AG10803 (cell line): ENCODE measurements at regions not wholly inside any gene's neighbourhood (a gene's known extent, or its start where the extent isn't known, plus 50 kb on each side); places are given as distances from the start of the nearest gene placed in this dataset.
A peak's percentile ranks its signal among the peaks of the same experiment; 100 is the strongest.
"Not testable (repeated sequence)": the region's sequence is repeated elsewhere in the genome, so short reads cannot be mapped to it uniquely, and the experiment has no call there.

Experiments
- DNase-seq: peaks from one replicate; pipeline ENCODE4 v3.0.0; 2010; ENCODE audit warnings: low read depth
- H3K4me3 ChIP-seq: 2 replicates; pipeline ENCODE4 v1.5.1; 2011; ENCODE audit warnings: mild to moderate bottlenecking, low read length, control low read depth
- TF ChIP-seq, protein P1 (sequence below): conservative IDR thresholded peaks from 2 replicates; pipeline ENCODE4 v1.5.1; 2011; ENCODE audit warnings: mild to moderate bottlenecking, low read length, control low read depth, inconsistent platforms

DNA sequence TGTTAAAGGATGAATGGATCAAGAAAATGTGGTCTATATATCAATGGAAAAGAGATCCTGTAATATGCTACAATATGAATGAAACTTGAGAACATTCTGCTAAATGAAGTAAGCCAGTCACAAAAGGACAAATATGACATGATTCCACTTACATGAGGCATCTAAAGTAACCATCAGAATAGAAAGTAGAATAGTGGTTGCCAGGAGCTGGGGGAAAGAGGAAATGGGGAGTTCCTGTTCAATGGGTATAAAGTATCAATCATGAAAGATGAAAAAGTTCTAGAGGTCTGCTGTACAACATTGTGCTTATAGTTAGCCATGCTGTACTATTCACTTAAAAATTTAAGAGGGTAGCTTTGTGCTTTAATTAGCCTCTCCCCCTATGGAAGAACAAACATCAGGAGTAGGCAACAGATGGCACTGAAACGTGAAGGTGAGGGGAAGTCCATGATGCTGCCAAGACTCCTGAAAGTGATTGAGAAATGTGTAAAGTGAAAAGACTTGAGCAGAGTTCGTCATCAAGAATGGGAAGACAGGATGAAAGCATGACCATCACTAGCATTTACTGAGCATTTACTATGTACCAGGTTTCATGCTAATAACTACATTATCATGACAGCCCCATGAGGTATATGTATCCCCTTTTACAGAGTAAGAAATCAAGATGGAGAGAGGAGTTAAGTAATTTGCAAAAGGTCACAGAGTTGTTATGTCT, 167.2 kb downstream of the CYB561 start:
- no peak for DNase-seq
- H3K4me3 ChIP-seq, result no peak overlapping the region
- TF ChIP-seq, protein P1, sequence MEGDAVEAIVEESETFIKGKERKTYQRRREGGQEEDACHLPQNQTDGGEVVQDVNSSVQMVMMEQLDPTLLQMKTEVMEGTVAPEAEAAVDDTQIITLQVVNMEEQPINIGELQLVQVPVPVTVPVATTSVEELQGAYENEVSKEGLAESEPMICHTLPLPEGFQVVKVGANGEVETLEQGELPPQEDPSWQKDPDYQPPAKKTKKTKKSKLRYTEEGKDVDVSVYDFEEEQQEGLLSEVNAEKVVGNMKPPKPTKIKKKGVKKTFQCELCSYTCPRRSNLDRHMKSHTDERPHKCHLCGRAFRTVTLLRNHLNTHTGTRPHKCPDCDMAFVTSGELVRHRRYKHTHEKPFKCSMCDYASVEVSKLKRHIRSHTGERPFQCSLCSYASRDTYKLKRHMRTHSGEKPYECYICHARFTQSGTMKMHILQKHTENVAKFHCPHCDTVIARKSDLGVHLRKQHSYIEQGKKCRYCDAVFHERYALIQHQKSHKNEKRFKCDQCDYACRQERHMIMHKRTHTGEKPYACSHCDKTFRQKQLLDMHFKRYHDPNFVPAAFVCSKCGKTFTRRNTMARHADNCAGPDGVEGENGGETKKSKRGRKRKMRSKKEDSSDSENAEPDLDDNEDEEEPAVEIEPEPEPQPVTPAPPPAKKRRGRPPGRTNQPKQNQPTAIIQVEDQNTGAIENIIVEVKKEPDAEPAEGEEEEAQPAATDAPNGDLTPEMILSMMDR, result no peak

DNA sequence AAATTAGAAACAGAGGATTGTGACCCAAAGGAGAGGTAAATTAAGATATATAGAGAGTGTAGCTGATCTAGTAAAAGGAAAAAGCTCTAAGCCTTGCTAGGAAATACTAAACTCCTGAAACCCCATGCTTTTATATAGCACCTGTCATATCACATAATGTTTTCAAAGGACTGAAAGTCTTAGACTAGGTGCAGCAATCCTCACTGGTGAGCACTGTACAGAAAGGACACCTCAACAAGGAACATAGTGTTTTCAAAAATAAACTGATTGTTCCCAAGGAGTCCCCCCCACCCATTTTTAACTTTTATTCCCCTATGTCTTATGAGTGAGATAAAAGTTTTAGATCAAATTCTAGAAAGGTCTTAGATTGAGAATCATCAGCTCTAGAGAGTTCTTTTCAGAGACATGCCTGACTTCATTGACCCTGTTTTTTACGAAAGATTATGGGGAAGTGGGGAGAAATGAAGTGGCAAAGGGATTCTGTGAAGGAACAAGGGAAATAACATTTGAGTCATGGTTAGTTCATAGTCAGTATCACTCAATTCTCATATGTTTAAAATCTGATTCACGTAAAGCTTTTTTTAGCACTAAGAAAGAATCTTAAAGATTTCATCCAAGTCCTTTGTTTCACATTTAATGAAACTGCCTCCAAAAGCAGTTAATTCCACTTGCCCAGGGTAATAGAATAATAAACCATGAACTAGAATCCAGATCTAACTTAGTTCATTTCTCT, 166.4 kb downstream of the CYB561 start:
- TF ChIP-seq, protein P1, result no peak
- DNase-seq, result peak; percentile 51
- H3K4me3 ChIP-seq, result peak overlapping the region; percentile 20; the same call in 1 of the 2 replicates

DNA sequence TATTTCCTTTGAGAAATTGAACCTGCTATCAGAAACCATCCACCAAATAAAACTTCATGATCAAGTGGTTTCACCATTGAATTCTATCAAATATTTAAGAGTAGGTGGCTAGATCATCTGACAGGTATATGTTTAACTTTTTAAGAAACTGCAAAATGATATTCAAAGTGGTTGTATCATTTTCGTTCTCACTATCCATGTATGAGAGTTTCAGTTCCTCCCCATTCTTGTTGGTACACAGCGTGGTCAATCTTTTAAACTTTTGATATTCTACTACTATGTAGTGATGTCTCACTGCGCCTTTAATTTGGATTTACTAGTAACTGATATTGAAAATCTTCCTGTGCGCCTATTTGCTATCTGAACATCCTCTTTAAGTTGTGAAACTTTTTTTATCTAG, 163.7 kb downstream of the CYB561 start:
- TF ChIP-seq, protein P1, result no peak
- DNase-seq, result no peak
- H3K4me3 ChIP-seq, result no peak overlapping the region

DNA sequence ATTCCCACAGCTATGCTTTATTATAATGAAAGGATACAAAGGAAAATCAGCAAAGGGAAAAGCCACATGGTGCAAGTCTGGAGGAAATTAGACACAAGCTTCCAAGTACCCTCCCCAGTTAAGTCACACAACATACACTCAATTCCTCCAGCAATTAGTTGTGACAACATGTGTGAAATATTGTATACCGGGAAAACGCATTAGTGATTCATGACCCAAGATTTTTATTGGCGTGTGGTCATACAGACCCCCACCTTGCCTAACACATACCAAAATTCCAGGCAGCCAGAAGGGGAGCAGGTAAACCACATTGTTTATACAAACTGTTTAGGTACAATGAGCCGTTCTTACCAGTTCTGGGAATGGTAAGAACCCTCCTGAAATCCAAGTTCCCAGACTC, 160.6 kb downstream of the CYB561 start:
- DNase-seq, result no peak
- H3K4me3 ChIP-seq, result no peak overlapping the region
- TF ChIP-seq, protein P1, result no peak

DNA sequence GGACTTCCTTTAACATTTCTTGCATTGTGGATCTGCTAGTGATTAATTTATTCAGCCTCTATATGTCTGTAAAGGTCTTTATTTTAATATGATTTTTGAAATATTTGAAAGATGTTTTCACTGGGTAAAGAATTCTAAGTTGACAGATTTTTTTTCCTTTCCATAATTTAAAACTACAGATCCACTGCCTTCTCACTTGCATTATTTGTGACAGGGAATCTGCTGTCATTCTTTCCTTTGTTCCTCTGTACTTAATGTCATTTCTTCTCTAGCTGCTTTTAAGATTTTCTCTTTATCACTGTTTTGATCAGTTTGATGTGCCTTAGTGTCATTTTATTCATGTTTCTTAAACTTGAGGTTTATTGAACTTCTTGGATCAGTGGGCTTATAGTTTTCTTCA, 159.9 kb downstream of the CYB561 start:
- TF ChIP-seq, protein P1, result no peak
- H3K4me3 ChIP-seq, result no peak overlapping the region
- no peak for DNase-seq

DNA sequence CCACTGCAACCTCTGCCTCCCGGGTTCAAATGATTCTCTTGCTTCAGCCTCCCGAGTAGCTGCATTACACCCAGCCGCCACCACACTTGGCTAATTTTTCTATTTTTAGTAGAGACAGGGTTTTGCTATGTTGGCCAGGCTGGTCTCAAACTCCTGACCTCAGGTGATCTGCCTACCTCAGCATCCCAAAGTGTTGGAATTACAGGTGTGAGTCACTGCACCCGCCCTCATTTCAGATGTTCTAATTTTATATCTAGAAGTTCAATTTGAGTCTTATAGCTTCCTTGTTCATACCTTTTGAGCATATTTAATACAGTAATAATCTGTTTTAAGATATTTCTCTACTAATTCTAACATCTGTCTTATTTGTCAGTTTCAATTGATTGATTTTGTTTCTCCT, 159.1 kb downstream of the CYB561 start:
- not testable (repeated sequence) for H3K4me3 ChIP-seq

DNA sequence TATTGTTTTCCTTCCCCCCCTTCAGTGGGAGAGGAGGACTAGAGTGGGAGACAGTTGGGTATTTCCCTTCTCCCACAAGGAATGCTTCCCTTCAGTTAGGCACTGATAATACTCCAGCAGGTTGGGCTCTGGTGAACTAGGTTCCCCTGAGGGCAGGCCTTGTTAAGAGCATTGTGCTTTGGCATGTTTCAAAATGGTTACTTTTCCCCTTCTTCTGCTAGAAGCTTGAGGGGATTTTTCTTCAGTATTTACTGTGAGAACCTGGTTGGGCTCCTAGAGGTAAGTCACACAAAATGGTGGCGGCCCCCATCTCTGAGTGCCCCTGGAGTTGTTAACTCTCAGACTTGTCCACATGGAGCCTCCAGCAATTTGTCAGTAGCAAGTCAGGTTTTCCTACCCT, 156.2 kb downstream of the CYB561 start:
- TF ChIP-seq, protein P1, result no peak
- DNase-seq, result no peak
- no peak overlapping the region for H3K4me3 ChIP-seq

More for the DNA sequence above, 159.1 kb downstream of the CYB561 start:
- not testable (repeated sequence) for DNase-seq
